Large intestine (tissue), 3 donors: ENCODE measurements at regions not wholly inside any gene's neighbourhood (a gene's known extent, or its start where the extent isn't known, plus 50 kb on each side); places are given as distances from the start of the nearest gene placed in this dataset.

Experiments used
- DNase-seq, 2 donors: peaks; one replicate each; pipeline versions ENCODE4 v3.0.0 to v3.0.0-alpha.2; 2013
- H3K27ac ChIP-seq: one replicate; pipeline ENCODE4 v1.5.1; 2013; ENCODE audit warnings: low read length
- H3K27me3 ChIP-seq: 2 replicates; pipeline ENCODE4 v1.6.1; 2013; ENCODE audit warnings: low read length; ENCODE audit not compliant: control insufficient read depth, insufficient read depth
- H3K36me3 ChIP-seq: 2 replicates; pipeline ENCODE4 v1.6.1; 2013; ENCODE audit warnings: low read length; ENCODE audit not compliant: control insufficient read depth, insufficient read depth
- H3K4me1 ChIP-seq: one replicate; pipeline ENCODE4 v1.6.1; 2013; ENCODE audit warnings: low read length; ENCODE audit not compliant: control insufficient read depth, insufficient read depth
- H3K4me3 ChIP-seq: one replicate; pipeline ENCODE4 v1.5.1; 2013; ENCODE audit warnings: low read length
- H3K9me3 ChIP-seq: one replicate; pipeline ENCODE4 v1.6.1; 2013; ENCODE audit warnings: mild to moderate bottlenecking, low read depth, low read length, moderate library complexity; ENCODE audit not compliant: control insufficient read depth
- WGBS: methylation state at CpG from one replicate; pipeline ENCODE4 v1.1.5; 2013; ENCODE audit warnings: low lambda C conversion rate; ENCODE audit not compliant: insufficient coverage; 5-methylcytosine and 5-hydroxymethylcytosine counted together

DNA sequence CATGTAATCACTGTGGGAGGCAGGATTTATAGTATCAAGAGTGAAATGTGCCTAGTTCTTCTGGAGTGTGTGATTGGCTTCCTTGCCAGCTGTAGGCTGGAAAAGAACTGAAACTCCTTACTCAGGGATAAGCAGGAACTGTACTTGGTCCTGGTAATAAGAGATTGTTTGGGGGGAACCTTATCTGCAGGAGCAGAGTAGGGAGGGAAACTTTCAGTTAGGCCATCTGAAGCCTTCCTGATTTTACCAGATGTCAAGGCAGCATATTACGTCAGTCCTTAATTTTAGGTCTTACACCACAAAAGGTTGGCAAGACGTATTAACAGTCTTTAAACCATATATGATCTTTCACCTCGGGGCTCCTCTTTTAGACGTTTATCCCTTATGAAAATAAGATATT is 231.5 kb upstream of the FMR1 start:
- WGBS, result no CpG with 5 or more reads among the region's 4 CpGs
- H3K36me3 ChIP-seq, result no peaks in the 10 kb centered on the region
- no peaks in the 10 kb centered on the region for H3K4me1 ChIP-seq
- no peak for DNase-seq
- H3K9me3 ChIP-seq, result no peaks in the 10 kb centered on the region
- no peak overlapping the region for H3K4me3 ChIP-seq
- H3K27me3 ChIP-seq, result no peaks in the 10 kb centered on the region
- H3K27ac ChIP-seq, result no peak overlapping the region

DNA sequence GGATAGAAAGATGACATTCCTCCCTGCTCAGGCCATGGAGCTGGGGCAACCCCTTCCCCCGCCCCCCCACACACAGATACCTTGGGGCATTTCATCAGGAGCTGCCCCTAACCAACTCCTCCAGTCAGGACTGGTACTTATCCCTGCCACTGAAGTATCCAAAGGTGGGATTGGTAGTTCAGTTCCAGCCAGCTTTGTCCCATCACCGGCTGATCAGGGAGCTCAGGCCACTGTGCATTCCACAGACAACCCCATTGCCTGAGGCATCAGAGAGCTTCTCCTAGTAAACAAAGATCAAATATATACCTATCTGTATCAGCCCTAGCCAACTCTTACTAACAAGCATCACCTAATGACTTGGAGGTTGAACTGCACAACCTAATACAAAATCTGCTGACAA is 218.2 kb upstream of the FMR1 start:
- Histone ChIP-seq H3K36me3 (no peaks in the 10 kb centered on the region), H3K4me3 (no peak overlapping the region), H3K4me1 (no peaks in the 10 kb centered on the region), H3K27ac (no peak overlapping the region), H3K9me3 (peaks cover 3% of the 10 kb centered on the region), H3K27me3 (no peaks in the 10 kb centered on the region)
- WGBS, result no CpG with 5 or more reads among the region's 2 CpGs
- no peak for DNase-seq

GRCh38 chrX:147699061-147699460 is 212.7 kb upstream of the FMR1 start:
- WGBS, result no CpG with 5 or more reads among the region's 2 CpGs
- H3K9me3 ChIP-seq, result peaks cover under 1% of the 10 kb centered on the region
- H3K36me3 ChIP-seq, result no peaks in the 10 kb centered on the region
- DNase-seq, result no peak
- no peaks in the 10 kb centered on the region for H3K27me3 ChIP-seq
- H3K4me3 ChIP-seq, result no peak overlapping the region
- no peak overlapping the region for H3K27ac ChIP-seq
- no peaks in the 10 kb centered on the region for H3K4me1 ChIP-seq

DNA sequence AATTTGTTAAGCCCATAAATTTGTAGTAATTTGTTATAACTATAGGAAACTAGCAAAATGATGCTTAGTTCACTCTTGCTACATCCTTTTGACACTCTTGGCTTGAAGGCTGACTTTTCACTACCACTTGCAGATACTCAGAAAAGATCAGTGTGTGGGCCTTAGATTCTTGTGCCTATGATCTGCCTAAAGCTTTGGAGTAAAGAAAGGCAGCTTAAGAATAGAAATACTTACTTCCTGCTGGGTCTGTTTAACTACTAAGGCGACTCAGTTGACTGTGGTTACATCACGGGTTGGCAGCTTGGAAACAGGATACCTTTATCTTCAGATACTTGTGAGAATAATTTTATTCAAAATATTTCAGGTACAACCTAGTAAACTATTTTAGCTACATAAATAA is 201.4 kb upstream of the FMR1 start:
- Histone ChIP-seq H3K9me3 (no peaks in the 10 kb centered on the region), H3K27ac (no peak overlapping the region), H3K27me3 (no peaks in the 10 kb centered on the region), H3K4me1 (no peaks in the 10 kb centered on the region), H3K36me3 (no peaks in the 10 kb centered on the region), H3K4me3 (no peak overlapping the region)
- DNase-seq, result no peak
- WGBS, result no CpG with 5 or more reads among the region's 2 CpGs

DNA sequence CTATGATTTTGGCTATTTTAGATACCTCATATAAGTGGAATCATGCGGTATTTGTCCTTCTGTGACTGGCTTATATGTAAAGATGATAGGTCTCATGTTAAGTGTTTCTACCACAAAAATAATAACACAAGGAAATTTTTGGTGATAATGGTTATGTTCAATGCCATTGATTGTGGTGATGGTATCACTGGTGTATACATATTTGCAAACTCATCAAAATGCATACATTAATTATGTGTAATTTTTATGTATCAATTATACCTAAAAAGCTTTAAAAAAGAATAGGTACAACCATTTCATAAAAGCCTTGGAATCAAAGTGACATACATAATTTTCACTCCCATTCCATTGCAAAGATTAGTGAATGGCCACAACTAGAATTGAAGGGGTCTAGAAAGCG is 178.3 kb upstream of the FMR1 start:
- H3K27ac ChIP-seq, result no peak overlapping the region
- H3K9me3 ChIP-seq, result no peaks in the 10 kb centered on the region
- H3K36me3 ChIP-seq, result no peaks in the 10 kb centered on the region
- H3K4me3 ChIP-seq, result no peak overlapping the region
- H3K4me1 ChIP-seq, result no peaks in the 10 kb centered on the region
- WGBS, result no CpG with 5 or more reads among the region's 2 CpGs
- DNase-seq, result no peak
- no peaks in the 10 kb centered on the region for H3K27me3 ChIP-seq

- no peaks in the 10 kb centered on the region for H3K27me3 ChIP-seq
- no peaks in the 10 kb centered on the region for H3K36me3 ChIP-seq
- no peak overlapping the region for H3K27ac ChIP-seq
- H3K4me3 ChIP-seq, result no peak overlapping the region
- H3K4me1 ChIP-seq, result no peaks in the 10 kb centered on the region
- no peak for DNase-seq
- H3K9me3 ChIP-seq, result no peaks in the 10 kb centered on the region
Observed at GRCh38 chrX:147735364-147735763, 176.4 kb upstream of the FMR1 start.

DNA sequence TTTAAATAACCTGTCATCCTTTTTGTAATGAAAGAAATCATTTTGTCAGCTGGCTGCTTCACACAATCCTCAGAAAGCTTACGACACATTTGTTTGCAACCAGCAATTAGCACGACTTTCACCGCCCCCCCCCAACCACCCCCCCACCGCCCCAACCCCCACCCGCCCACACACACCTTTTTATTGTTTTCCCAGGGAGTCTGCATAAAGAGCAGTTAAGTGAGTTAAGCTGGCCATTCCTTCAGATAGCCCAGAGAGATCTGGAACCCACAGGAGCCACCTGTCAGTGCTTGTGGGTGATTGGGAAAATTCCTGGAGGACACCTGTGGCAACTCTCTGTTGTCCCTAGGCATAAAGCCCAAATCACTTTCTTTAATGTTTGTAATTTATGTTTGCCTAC is 175.7 kb upstream of the FMR1 start:
- Histone ChIP-seq H3K4me1 (no peaks in the 10 kb centered on the region), H3K27me3 (no peaks in the 10 kb centered on the region), H3K9me3 (no peaks in the 10 kb centered on the region), H3K36me3 (no peaks in the 10 kb centered on the region), H3K27ac (no peak overlapping the region), H3K4me3 (no peak overlapping the region)
- WGBS, result no CpG with 5 or more reads among the region's 5 CpGs
- DNase-seq, result no peak

DNA sequence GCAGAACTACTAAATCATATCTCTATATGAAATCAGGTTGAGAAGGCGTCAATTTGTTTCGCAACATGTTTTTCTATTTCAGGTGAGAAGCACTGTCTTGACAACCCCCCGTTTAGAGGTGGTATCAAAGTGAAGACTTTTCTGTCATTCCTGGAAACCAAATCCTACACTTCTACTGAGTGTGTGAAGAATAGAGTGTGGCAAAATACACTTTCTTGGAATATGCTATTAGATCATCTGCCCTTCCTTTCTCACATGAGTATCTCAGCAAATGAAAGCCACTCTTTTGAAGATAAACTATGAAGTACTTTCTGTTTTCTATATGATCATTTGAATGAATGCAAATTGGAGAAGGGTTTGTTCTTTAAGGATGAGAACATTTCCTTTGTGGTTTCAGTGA is 174.0 kb upstream of the FMR1 start:
- WGBS, result no CpG with 5 or more reads among the region's 3 CpGs
- Histone ChIP-seq H3K27ac (no peak overlapping the region), H3K4me3 (no peak overlapping the region), H3K27me3 (no peaks in the 10 kb centered on the region), H3K36me3 (no peaks in the 10 kb centered on the region), H3K9me3 (no peaks in the 10 kb centered on the region), H3K4me1 (no peaks in the 10 kb centered on the region)
- DNase-seq, result no peak

GRCh38 chrX:147738265-147738664 is 173.5 kb upstream of the FMR1 start:
- Histone ChIP-seq H3K4me3 (no peak overlapping the region), H3K27me3 (no peaks in the 10 kb centered on the region), H3K4me1 (no peaks in the 10 kb centered on the region), H3K27ac (no peak overlapping the region), H3K9me3 (no peaks in the 10 kb centered on the region), H3K36me3 (no peaks in the 10 kb centered on the region)
- no peak for DNase-seq
- WGBS, result no CpG with 5 or more reads among the region's 3 CpGs

GRCh38 chrX:147739196-147739595 is 172.5 kb upstream of the FMR1 start:
- no peaks in the 10 kb centered on the region for H3K36me3 ChIP-seq
- no CpG with 5 or more reads among the region's 1 CpG for WGBS
- no peak for DNase-seq
- H3K4me1 ChIP-seq, result no peaks in the 10 kb centered on the region
- no peak overlapping the region for H3K27ac ChIP-seq
- no peak overlapping the region for H3K4me3 ChIP-seq
- no peaks in the 10 kb centered on the region for H3K9me3 ChIP-seq
- H3K27me3 ChIP-seq, result no peaks in the 10 kb centered on the region

- Histone ChIP-seq H3K9me3 (no peaks in the 10 kb centered on the region), H3K4me1 (no peaks in the 10 kb centered on the region), H3K27ac (no peak overlapping the region), H3K36me3 (no peaks in the 10 kb centered on the region), H3K27me3 (no peaks in the 10 kb centered on the region), H3K4me3 (no peak overlapping the region)
- no CpG with 5 or more reads among the region's 2 CpGs for WGBS
- DNase-seq, result no peak
Observed at GRCh38 chrX:147741776-147742175, 169.9 kb upstream of the FMR1 start.
